ENCODE measurements at regions not wholly inside any gene's neighbourhood (a gene's known extent, or its start where the extent isn't known, plus 50 kb on each side); places are given as distances from the start of the nearest gene placed in this dataset.

GRCh38 chr6:48928937-48929336, 534.1 kb downstream of the MMUT start:
- H3K9me3 Mint-ChIP-seq: peaks cover 2% of the 10 kb centered on the region
- H3K4me1 Mint-ChIP-seq: no peaks in the 10 kb centered on the region
- no peak overlapping the region for H3K27ac Mint-ChIP-seq
- no peaks in the 10 kb centered on the region for H3K36me3 Mint-ChIP-seq (ENCODE audit: low read depth)
- no peak for TF ChIP-seq CTCF (IDR thresholded peaks at IDR 0.05; ENCODE audit: unreplicated experiment in 3 of 3)
- no peaks in the 10 kb centered on the region for H3K27me3 Mint-ChIP-seq (ENCODE audit: low read depth)
- H3K4me3 Mint-ChIP-seq: no peak overlapping the region

- no peak for TF ChIP-seq CTCF (IDR thresholded peaks at IDR 0.05; ENCODE audit: unreplicated experiment in 3 of 3)
- Mint-ChIP-seq H3K27me3 (ENCODE audit: low read depth) (no peaks in the 10 kb centered on the region), H3K36me3 (ENCODE audit: low read depth) (no peaks in the 10 kb centered on the region), H3K9me3 (no peaks in the 10 kb centered on the region), H3K4me1 (no peaks in the 10 kb centered on the region), H3K27ac (no peak overlapping the region), H3K4me3 (no peak overlapping the region)
Observed at GRCh38 chr6:48922837-48923236, 540.2 kb downstream of the MMUT start.

DNA sequence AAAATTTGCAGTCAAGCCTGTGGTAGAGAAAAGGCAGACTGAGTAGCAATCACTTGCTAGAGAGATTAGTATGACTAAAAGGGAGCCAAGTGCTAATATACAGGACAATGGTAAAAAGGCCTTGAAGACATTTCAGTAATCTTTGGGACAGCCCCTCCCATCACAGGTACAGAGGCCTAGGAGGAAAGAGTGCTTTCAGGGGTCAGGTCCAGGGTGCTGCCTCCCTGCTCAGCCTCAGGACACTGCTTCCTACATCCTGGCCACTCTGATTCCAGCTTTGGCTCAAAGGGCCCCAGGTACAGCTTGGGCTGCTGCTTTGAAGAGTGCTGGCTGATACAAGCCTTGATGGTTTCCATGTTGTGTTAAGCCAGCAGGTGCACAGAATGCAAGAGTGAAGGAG, 543.5 kb downstream of the MMUT start:
- Mint-ChIP-seq H3K4me1 (no peaks in the 10 kb centered on the region), H3K27ac (no peak overlapping the region), H3K27me3 (ENCODE audit: low read depth) (peaks cover 3% of the 10 kb centered on the region), H3K9me3 (no peaks in the 10 kb centered on the region), H3K36me3 (ENCODE audit: low read depth) (no peaks in the 10 kb centered on the region), H3K4me3 (no peak overlapping the region)
- TF ChIP-seq CTCF (IDR thresholded peaks at IDR 0.05; ENCODE audit: unreplicated experiment in 3 of 3): no peak

DNA sequence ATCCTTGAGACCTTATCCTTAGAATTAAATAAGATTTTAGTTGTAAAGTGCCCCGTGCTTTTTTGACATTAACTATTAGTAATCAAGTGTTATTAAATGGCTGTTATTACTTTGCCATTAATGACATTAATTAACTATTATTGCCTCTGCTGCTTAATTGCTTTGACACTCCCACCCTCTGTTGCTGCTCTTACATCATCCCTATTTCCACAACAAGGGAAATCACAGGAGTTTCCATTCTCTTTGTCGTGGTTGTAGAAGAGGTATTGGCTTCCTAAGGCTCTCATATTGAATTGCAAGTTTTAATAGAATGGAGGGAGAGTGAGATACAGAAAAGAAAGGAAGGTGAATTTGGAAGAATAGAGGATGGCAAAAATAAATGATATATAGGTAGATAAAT, 545.8 kb downstream of the MMUT start:
- no peak for TF ChIP-seq CTCF (IDR thresholded peaks at IDR 0.05; ENCODE audit: unreplicated experiment in 3 of 3)
- H3K4me3 Mint-ChIP-seq: no peak overlapping the region
- peaks cover 3% of the 10 kb centered on the region for H3K27me3 Mint-ChIP-seq (ENCODE audit: low read depth)
- H3K27ac Mint-ChIP-seq: no peak overlapping the region
- H3K9me3 Mint-ChIP-seq: no peaks in the 10 kb centered on the region
- H3K36me3 Mint-ChIP-seq (ENCODE audit: low read depth): no peaks in the 10 kb centered on the region
- no peaks in the 10 kb centered on the region for H3K4me1 Mint-ChIP-seq

GRCh38 chr6:48916607-48917006, 546.4 kb downstream of the MMUT start:
- no peaks in the 10 kb centered on the region for H3K4me1 Mint-ChIP-seq
- H3K27ac Mint-ChIP-seq: no peak overlapping the region
- H3K4me3 Mint-ChIP-seq: no peak overlapping the region
- H3K27me3 Mint-ChIP-seq (ENCODE audit: low read depth): peaks cover 3% of the 10 kb centered on the region
- TF ChIP-seq CTCF (IDR thresholded peaks at IDR 0.05; ENCODE audit: unreplicated experiment in 3 of 3): no peak
- no peaks in the 10 kb centered on the region for H3K36me3 Mint-ChIP-seq (ENCODE audit: low read depth)
- H3K9me3 Mint-ChIP-seq: no peaks in the 10 kb centered on the region

- no peaks in the 10 kb centered on the region for H3K9me3 Mint-ChIP-seq
- H3K27me3 Mint-ChIP-seq (ENCODE audit: low read depth): peaks cover 3% of the 10 kb centered on the region
- H3K27ac Mint-ChIP-seq: no peak overlapping the region
- H3K4me1 Mint-ChIP-seq: no peaks in the 10 kb centered on the region
- no peak for TF ChIP-seq CTCF (IDR thresholded peaks at IDR 0.05; ENCODE audit: unreplicated experiment in 3 of 3)
- H3K36me3 Mint-ChIP-seq (ENCODE audit: low read depth): no peaks in the 10 kb centered on the region
- no peak overlapping the region for H3K4me3 Mint-ChIP-seq
Observed at GRCh38 chr6:48915591-48915990, 547.5 kb downstream of the MMUT start.

Measured in nephron (organoid).